Limb (tissue), 2 donors: ENCODE measurements at regions not wholly inside any gene's neighbourhood (a gene's known extent, or its start where the extent isn't known, plus 50 kb on each side); places are given as distances from the start of the nearest gene placed in this dataset.
"Not testable (repeated sequence)": the region's sequence is repeated elsewhere in the genome, so short reads cannot be mapped to it uniquely, and the experiment has no call there.

ENCODE experiments used
- DNase-seq, 2 donors: peaks; one replicate each; pipeline ENCODE4 v3.0.0-alpha.2; 2016; ENCODE audit errors: extremely low spot score in 2 of 2

DNA sequence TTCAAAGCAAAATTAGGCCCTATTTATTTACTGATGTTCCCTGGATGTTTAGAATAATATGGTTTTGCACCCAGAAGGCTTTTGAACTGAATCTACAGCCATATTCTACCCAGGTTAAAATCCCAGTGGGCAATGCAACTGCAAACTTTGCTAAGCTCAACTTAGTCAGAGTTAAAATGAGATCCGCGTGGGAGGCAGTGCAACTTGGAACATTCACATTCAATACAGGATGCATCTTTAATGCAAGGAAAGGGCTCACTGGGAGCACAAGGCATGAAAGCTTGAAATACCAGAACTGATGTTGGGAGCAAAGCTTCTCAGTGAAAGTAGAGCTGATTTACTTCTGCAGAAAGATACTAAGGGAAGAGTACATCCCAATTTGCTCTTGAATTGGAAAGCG, 281.2 kb upstream of the DEFB112 start:
- DNase-seq: no peak

GRCh38 chr6:50333696-50334095, 284.0 kb upstream of the DEFB112 start:
- DNase-seq: no peak

GRCh38 chr6:50337532-50338122, 287.9 kb upstream of the DEFB112 start:
- no peak for DNase-seq

DNA sequence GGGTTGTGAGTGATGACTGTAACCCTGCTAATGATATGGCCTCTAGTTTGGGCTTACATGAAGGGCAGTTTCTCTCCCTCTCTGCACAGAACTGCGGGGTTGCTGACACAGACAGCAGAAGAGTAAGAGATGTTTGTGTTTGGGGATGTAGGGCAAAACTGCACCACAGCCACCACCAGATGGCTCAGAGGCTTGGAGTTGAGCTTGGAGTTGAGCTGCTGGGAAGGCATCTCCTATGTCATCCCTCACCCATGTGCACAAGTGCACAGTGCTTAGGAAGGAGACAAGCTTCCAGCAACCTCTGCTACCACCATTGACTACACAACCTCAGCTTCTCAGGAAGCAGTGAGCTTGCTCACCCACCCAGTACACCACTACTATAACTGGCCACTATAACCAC, 303.9 kb upstream of the DEFB112 start:
- DNase-seq: no peak

DNA sequence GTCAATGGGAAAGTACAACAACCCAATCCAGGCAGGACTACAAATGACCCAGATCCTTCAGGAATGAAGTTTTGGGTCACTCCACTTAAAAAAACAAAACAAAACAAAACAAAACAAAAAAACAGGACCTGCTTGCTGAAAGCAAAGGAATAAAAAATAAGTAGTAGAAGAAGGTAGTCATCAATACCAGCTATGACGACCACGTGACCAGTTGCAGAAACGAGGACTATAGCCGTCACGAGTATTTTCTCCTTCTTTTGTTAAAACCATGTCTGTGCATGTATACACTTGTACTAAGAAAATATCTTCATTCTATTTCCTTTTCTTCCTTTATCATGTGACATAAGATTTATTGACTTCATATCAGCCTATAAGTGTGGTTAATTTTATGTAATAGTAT, 308.4 kb upstream of the DEFB112 start:
- DNase-seq: no peak

DNA sequence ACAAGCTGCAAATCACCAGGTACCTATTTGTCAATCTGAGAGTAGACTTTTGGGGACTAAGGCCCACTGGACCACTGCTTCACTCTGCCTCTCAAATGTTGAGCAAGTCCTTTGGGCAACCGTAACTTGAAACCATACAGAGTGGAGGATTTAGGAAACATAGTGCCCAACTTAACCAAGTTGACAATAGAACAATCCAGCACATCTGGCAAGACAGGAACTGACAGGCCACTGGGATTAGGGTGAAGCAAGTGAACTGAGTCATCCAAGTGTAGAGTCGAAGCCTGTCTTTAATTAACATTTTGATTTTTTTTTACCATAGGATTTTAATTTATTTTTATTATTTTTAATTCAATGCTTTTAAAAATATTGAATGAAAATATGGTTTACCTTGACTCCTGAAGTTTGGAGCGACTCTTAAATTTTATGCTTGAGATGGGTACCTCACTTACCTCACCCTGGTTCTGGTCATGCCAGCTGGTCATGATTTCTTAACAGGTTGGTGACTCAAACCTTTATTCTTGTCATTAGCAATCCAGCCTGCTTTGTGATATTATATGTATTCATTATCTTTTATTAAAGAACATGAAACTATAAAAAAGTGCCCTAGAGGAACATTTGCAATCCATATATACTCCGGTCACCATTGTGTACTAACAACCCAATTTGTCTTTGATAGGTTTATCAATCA, 312.1 kb upstream of the DEFB112 start:
- no peak for DNase-seq

- no peak for DNase-seq
Measured at GRCh38 chr6:50362706-50363105, 313.0 kb upstream of the DEFB112 start.

DNA sequence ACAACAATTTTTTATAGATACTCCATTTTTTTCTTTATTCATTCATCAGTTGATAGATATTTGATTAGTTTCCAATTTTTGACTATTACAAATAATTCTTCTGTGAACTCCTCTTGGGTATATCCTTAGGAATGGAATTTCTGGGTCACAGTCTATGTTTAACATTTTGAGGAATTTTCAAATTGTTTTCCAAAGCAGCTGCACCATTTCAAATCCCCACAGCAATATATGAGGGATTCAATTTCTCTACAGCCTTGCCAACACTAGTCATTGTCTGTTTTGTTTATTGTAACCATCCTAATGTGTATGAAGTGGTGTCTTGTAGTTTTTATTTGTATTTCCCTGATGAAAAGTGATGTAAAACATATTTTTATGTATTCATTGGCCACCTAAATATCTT, 320.3 kb upstream of the DEFB112 start:
- peak in 1 of 2 donors; percentile 21 for DNase-seq

DNA sequence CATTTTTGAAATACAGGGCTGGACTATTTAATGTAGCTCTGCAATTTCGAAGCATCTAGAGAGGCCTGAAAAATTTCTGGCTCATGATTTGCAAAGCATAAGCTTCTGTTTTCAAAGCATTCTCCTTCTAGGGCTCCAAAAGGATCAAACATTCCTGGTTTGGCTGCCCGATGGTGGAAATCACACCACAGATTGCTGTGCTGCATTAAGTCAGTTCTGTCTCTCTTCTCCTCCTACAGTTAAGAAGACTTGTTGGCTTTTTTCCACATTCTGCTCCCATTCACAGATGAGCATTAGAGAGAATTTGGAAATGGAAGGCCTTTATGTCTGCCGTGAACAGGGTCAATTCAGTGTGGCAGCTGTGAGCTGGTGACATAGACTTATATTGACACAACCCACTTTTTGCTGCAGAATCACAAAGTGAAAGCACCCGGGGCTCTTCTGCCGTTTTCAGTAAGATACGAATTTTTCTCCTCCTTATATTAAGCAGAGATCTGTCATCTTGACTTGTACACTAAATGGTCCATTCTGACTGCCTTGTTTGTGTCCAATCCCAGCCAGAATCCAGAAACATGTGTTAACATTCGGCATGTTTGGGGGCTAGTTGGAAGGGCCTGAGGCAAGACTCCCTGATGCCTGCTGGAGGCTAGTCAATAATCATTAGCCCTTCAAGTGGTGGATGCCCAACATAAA, 330.8 kb upstream of the DEFB112 start:
- no peak for DNase-seq

DNA sequence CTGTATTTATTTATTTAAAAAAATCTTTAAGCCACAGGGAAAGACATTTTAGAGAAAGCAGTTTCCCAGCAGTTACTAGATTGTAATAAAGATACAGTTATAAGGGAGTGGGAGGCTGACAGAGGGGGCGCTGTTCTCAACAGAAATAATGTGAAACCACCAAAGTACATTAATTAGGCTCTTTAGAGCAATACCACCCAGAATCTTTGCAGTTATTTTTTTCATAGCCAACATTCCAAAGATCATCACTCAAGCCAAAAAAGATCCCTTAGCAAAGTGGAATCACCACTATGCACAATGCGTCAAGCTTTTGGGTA, 331.3 kb upstream of the DEFB112 start:
- no peak for DNase-seq

GRCh38 chr6:50390416-50390815, 322.9 kb upstream of the TFAP2D start:
- no peak for DNase-seq

DNA sequence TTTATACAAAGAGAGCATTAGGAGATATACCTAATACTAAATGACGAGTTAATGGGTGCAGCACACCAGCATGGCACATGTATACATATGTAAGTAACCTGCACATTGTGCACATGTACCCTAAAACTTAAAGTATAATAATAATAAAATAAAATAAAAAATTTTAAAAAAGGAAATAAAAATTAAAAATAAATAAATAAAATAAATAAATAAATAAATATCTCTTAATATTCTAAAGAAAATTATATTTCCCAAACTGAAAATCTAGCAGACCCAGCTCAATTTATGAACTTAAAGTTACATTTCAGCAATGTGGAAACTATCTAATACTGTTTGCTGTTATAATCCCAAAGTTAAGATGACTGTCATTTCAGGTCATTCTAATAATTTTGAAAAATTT, 319.2 kb upstream of the TFAP2D start:
- DNase-seq: not testable (repeated sequence)

DNA sequence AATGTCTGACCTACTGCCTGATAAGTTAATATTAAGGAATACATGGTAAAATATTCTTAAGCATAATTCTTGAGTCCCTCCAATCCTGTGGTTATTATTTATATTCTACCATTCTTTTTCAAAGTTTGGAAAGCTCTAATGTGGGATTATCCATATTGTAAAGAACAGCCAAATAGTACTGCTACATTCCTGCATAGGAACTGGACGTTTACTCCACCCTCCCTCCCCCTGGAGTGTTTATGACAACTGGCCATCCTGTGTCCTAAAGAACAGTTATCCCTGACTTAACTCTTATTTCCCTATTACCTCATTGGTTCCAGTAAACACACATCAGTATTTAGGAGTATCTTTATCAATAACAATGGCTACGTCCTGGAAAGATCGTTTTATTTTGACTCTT, 308.7 kb upstream of the TFAP2D start:
- no peak for DNase-seq

GRCh38 chr6:50410579-50410978, 302.7 kb upstream of the TFAP2D start:
- no peak for DNase-seq

- not testable (repeated sequence) for DNase-seq
Measured at GRCh38 chr6:50421041-50421440, 292.3 kb upstream of the TFAP2D start.

DNA sequence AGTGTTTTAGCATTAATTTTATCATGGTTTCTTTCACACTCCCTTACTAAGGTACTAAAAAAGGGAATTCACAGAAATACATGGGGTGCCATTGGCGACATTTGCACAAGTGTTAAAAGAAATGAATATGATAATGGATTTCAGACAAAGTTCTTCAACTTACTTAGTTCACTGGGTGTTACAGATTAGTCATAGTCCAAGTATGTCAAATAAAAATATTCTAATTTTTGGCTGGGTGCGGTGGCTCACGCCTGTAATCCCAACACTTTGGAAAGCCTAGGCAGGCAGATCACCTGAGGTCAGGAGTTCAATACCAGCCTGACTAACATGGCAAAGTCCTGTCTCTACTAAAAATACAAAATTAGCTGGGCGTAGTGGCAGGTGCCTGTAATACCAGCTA, 286.1 kb upstream of the TFAP2D start:
- no peak for DNase-seq

DNA sequence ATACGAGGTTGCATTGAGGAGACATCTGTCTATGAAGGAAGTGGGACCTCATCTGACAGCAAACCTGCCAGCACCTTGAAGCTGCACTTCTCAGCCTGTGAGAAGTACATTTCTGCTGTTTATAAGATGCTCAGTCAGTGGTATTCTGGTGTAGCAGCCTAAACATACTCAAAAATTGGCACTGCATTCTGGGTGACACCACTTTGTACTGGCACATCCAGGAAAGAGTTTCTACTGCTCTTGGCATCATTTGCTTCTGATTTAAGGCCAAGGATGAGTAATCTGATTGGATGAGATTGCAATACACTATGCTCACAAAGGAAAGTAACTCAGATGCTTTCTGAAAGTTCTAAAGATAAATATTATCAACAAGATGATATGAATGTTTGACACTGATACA, 275.4 kb upstream of the TFAP2D start:
- no peak for DNase-seq

GRCh38 chr6:50442531-50443040, 270.7 kb upstream of the TFAP2D start:
- no peak for DNase-seq

DNA sequence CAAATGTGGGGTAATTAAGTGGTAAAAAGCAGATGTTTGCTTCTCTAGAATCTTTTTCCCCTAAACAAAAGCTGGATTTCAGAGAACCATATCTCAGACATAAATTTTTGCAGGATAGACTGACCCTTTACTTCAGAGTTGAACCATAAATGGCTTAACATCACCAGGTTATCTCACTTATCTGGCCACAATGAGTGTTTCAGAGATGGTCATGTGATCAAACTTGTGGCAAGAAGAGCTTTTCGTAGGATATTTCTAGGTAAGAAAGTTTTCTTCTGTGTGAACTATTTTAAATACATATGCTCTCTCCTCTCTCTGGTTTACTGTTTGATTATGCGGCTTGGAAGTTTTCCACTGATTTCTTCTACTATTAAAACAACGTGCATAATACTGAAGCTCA, 270.2 kb upstream of the TFAP2D start:
- DNase-seq: no peak

- no peak for DNase-seq
Measured at GRCh38 chr6:50449128-50449527, 264.2 kb upstream of the TFAP2D start.

DNA sequence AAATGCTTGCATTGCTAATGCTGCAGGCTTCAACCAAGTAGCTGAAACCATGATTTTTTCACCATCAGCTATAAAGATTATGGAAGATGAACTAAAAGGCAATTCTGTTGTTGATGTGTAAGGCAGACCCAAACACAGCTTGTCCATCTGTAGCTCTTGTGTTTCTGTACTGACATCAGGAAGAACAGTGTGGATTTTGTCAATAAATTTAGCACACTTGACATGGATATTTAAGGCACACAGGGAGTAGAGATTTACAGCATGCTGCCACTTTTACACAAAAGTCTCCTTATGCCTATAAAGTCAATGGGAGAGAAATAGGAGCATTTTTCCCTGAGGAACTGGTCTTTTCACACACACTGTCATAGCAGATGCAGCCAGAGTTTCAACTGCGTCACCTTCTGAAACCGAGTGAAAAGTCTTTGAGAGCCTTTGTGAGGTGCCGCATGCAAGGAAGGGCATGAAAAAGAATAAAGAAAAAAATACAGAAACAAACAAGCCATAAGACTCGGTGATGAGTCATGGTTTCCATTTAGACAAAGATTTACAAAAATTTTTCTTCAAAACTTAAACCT, 261.4 kb upstream of the TFAP2D start:
- DNase-seq: no peak

- DNase-seq: no peak
Measured at GRCh38 chr6:50455029-50455428, 258.3 kb upstream of the TFAP2D start.

DNA sequence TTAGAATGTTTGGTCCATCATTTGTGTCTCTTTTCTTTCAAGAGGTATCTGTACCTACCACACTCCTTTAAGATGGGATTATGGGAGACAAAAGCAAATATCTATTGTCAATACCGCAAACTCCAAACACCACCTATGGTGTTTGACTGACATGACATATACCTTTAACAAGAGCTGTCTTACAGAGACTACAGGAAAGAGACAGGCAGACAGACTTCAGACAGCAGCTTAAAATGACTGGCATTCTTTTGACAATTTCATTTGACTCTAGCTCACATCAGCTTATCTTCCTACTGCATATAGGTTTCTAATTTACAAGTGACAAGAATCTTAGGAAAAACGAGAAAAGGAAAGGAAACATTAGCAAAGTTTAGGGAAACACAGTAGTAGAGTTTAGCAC, 256.0 kb upstream of the TFAP2D start:
- no peak for DNase-seq
